RCC 7860 (cell line): ENCODE measurements at regions not wholly inside any gene's neighbourhood (a gene's known extent, or its start where the extent isn't known, plus 50 kb on each side); places are given as distances from the start of the nearest gene placed in this dataset.
A peak's percentile ranks its signal among the peaks of the same experiment; 100 is the strongest.

Source experiments
- DNase-seq: peaks from one replicate; pipeline ENCODE4 v3.0.0-alpha.2; 2015; ENCODE audit warnings: low spot score
- FAIRE-seq: peaks from 2 replicates; lab custom pipeline; 2012; peaks lifted over from hg19 to GRCh38; lab: Jason Lieb, UNC

DNA sequence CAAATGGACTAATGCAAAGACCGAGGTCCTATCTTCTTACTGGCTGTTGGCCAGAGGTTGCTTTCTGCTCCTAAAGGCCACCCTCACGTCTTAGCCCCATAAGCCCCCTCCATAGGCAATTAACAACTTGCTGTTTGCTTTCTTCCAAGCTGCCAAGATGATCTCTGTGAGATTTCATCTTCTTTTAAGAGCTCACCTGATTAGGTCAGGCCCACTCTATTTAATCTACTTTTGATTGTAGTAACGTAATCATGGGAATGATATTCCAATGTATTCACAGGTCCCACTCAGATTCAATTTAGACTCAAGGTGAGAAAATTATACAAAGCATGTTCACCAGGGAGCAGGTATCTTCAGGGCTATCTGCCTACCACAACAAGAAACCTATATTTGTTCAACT lies 84.4 kb upstream of the RAD23B start:
- no peak for FAIRE-seq
- DNase-seq: no peak

DNA sequence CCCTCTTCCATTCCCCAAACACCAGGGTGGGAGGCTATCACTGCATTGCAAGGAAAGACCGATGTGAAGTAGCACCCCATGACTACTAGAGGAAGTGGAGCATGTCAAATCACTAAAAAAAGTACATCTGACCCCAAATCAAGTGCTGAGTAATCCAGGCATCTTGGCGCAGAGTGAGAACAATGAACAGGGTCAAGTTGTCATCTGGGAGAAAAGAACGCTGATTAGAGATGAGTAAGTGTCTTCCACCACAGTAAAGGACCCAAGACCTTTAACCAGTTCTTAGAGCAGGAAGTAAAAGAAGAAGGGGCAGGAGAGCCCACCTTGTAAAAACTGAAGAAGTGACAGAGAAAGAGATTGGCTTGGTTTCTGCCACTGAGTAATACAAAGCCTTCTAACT lies 75.0 kb upstream of the RAD23B start:
- FAIRE-seq (no peak), DNase-seq (no peak)

DNA sequence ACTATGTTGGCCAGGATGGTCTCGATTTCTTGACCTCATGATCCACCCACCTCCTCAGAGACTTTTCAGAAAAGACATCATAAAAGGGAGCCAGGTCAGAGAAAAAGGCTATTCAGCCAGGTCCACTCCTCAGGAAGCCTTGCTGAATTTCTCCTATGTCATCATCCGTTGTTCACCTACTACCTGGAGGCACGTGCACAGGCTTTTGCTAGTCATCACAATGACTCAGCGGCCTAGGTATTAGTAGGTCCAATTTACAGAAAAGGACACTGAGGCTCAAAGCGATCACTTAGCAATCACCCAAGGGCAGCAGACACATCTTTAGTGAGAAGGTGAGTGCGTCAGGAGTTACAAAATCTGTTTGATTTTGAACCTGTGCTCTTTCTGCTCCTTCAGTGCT lies 72.3 kb upstream of the RAD23B start:
- FAIRE-seq: no peak
- no peak for DNase-seq

DNA sequence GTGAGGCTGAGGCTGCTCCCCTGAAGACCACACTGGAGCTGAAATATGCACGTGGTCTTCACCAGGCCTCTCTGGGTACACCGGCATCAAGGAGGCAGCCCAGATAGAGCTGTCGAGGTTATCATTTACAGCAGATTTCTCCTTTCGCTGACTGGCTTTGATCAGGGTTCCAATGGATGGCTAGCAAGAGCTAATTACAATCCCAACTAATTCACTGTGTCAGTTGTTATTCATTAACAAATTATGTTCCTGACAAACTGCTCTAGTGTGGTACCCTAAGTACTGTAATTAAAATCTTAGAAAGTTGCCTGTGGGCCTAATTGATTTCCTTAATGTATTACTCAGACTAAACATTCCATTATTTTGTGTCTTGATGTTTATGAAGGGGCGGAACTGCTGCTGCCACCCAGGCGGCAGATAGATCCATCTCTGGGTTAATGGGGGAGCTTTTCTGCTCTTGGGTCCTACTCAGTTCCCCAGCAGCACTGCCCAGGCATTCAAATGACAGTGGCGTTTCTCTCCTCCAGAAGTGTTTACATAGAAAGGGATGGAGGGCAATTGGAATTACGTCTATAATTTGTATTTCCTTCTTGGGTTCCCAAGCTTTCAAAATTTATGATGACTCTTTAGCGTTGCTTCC lies 71.7 kb upstream of the RAD23B start:
- no peak for FAIRE-seq
- DNase-seq: no peak

DNA sequence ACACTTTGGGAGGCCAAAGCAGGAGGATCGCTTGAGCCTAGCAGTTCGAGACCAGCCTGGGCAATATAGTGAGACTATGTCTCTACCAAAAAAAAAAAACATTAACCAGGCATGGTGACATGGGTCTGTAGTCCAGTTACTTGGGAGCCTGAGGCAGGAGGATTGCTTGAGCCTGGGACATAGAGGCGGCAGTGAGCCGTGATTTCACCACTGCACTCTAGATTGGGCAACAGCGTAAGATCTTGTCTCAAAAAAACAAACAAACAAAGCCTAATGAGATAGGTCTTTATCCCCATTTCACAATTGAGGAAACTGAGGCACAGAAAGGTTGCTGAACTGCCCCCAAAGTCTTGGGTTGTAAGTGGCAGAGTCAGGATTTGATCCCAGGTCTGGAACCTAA lies 70.5 kb upstream of the RAD23B start:
- DNase-seq: no peak
- FAIRE-seq: no peak

DNA sequence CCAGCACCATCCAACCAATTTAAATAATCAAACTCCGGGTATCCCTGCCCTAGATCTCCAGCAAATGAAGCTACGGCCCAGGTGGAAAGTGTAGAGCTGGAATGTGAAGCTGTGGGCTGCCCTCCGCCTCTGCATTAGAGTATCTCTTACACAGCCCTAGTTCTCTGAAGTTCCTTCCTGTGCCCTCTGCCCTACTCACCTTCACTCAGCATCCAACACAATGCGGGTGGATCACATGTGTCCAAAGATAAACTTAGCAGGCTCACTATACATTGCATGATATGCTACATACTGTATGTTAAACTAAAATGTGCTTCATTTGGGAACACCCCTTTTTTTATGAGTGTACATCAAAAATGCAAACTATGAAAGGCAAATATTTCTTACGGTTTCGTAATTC lies 70.0 kb upstream of the RAD23B start:
- DNase-seq (no peak), FAIRE-seq (no peak)

DNA sequence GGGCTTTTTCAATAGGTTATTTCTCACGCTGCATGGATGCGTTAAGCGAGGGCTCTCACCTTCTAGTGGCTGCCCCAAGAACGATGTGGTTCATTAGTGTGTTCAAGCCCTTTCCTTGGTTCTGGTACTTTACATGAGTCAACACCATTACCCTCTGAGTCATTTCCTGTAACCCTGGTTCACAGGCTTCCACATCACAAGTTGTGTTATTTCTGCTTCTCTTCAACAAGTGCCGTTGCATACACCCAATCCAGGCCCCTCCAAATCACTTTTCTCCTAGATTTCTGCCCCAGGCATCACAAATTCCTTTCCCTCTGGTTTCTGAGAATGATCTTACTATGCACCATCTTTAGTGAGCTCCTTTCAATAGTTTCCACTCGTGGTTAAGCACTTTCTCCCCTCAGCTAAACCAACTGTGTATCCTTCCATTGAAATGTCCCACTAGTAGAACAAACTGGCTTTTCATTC lies 69.5 kb upstream of the RAD23B start:
- FAIRE-seq: peak; percentile 90
- peak; percentile 86 for DNase-seq

DNA sequence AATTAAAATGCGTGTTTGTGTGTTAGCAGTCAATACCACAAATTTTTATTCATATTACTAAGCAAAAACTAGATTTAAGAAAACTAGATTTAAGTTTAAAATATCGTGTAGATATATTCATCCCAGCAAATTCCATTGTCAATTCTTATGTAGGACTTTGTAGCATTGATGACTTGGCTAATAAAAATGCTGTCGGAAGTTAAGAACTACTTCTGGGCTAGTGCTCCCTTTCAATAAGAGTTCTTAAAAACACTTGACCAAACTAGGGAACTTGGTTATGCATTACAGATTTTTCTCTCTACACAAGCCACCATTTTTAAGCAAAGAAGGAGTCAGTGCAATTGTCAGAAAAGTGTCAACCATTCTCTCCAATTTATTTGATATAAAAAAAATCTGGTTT lies 68.7 kb upstream of the RAD23B start:
- FAIRE-seq (no peak), DNase-seq (no peak)

DNA sequence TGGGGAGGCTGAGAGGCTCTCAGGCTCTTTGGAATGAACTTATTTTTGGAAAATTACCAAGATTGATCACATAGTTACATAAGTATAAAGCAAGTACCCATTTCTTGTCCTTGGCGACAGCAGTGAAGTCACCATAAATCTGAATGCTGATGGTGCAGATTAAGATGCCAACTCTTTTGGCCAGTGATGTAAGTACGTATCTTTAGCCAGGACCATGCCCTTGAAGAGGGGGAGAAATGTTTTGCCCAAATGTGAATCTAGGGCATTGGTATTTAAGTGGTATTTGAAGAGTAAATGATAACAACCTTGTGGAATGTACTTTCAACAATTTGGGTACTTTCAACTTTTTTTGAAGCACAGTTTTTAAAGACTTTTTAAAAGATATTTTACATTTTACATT lies 68.2 kb upstream of the RAD23B start:
- no peak for FAIRE-seq
- no peak for DNase-seq

DNA sequence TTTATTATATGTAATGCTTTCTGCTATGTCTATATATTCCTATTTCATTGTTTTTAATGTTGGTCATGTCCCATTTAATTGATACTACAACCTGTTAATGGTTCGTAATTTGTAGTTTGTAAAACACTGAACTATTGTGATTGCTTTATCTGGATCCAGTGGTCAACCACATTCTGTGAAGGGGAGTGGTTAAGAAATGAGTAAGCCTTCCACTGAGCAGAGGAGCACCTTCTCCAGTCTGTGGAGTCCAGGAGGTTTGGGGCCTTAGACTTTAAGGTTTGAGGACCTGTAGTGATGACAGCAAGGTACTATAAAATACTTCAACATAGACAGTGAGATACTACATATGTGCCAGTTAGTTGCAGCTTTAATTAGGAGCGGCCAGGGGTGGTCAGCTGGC lies 67.7 kb upstream of the RAD23B start:
- DNase-seq: peak; percentile 39
- peak; percentile 80 for FAIRE-seq

DNA sequence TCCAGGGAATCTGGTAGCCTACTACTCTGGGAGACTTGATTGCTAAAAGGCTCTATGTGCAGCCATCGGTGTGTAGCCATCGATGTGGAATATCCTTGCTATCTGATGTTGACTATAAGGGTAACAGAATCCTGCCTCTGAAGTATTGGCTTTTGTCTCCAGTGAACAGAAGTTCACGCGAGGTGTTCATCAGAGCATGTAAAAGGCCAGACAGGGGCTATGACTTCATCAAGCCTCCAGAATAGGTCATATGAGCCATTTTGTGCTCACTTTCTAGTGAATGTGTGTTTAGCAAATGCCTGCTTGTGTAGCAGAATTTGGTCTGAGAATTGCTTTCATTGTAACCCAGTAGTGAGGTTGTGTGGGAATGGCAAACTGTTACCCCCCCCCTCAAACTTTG lies 66.8 kb upstream of the RAD23B start:
- DNase-seq (no peak), FAIRE-seq (no peak)

DNA sequence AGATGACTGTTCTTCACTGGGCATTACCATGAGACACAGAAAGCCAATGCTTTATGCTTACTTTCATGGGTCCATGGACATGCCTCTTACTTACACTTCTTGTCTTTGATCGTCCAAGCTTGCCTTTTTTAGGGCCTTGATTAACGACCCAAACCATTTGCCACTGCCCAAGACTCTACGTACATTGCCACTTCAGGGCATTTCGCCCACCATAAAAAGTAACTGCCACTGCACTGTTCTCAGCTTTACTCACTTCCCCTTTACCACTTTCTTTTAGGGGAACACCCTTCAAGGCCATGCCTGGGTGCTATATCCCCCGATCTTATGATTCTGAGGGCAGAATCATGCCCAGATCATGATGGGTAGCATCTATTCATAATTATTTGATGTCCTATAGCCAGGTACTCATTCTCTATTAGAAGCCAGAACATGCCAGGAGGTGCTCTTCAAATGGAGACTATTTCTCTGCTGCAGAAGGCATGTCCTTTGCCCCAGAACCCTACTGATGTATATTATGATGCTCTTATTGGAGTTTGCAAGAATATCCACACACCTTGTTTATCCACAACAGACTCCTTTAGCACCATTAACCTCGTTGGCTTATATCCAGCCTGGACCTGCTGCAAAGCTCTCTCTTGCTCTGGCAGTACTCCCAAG lies 64.1 kb upstream of the RAD23B start:
- DNase-seq: no peak
- no peak for FAIRE-seq

DNA sequence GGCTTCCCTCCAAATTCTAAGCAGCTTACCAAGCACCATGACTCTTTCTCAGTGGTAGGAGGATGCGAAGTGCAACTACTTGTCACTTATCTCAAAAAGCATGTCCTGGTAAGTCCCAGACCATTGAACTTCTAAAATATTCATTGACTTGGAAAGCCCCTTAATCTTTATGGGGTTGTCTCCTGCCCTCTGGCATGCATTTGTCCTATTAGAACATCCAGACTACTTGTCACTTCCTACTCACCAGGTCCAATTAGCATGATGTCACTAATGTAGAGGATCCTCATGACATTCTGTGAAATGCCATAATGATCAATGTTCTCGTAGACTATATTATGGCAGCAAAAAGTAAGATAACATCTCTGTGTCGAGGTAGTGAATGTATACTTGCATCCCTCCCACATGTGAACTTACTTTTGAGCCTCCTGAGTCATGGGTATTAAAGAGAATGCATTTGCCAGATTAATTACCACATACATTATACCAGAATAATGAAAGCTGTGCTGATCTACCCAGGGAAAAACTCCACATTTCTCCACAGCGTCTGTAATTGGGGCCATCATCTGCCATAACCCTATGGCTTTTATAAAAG lies 63.5 kb upstream of the RAD23B start:
- DNase-seq (no peak), FAIRE-seq (no peak)

DNA sequence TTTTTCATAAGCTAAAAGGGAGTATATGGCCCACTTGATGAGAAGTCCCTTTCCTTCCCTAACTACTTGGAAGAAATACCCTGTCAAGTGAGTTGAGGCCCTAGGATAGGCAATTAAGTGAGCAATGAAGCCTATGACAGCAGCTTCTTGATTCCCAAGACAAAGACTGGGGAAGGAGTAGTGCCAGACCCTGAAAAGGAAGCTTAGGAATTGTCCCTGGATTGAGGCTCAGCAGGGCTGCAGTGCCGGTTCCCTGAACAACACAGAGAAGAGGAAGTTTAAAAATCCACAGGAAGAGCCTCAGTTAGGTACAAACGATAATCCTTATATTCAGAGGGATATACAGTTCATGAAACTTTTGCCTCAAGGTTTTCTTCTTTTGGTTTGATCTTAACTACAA lies 61.8 kb upstream of the RAD23B start:
- no peak for DNase-seq
- no peak for FAIRE-seq

DNA sequence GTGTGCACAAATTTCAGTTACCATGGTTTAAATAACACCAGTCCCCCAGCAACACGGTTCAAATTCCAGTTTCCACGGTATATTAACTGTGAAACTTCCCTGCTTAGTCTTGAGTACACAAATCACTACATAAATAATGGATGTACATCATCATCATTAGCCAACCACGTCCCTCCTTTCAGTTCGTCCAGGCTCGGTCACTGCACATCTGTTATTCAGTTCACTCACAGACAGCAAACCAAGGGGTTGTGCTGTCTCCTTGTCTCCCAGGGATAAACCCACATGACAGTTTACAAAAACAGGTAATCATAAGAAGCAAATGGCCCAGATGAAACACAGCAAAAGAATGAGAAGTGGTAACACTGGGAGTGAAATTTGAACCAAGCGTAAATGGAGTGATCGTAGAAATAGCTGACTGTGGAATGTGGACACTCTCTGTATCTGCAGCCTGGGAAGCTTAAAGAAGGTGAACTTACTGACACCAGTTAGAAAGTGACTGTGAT lies 61.0 kb upstream of the RAD23B start:
- no peak for FAIRE-seq
- DNase-seq: no peak

DNA sequence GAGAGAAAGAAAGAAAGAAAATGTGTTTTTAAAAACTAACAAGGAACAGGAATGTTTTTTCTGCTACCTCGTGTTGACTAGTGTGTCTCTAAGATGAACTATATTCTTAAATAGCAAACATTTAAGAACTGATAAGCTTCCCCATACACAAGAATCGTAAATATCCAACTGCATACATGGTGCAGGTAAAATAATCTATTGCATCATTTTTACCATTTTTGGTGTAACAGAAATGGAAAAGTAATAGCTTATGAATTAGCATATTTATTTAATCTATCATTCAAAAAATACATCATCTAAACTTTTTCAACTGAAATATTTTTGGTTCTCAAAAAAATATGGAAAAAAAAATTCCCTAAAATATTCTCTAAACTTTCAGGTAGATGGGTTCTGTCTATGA lies 59.7 kb upstream of the RAD23B start:
- FAIRE-seq (no peak), DNase-seq (no peak)

DNA sequence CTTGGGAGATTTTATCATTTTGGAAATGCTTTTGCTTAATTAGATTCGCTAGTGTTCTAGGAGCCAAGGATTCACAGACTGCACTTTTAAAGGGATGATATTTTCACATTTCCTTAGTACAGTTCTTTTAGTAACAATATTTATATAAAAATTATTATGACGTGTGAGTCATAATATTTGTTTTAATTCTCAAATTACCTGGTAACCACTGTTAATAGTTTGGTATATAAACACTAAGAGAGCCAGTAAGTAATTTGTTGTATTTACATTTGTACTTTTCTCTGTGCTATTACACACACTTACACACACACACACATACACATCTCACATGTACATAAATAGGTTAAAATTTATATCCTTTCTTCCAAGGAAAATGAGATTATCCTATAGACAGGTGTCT lies 58.8 kb upstream of the RAD23B start:
- DNase-seq: no peak
- no peak for FAIRE-seq

DNA sequence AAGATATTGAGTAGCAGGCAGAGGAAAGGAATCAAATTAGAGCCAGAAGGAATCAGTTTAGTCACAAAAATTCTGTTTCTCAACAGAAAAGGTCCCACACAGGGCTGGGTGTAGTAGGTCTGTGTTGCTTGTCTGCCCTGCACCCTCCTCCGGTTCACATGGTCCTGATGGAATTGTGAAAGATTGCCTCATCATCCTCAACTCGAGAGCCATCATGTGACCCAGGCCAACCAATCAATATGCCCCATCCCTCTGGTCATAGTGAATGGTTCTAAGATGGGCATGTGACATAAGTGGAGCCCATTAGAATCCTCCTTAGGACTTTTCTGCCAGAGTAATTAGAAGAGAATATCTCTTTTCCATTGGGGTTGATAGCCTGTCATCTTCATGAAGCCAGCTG lies 56.7 kb upstream of the RAD23B start:
- DNase-seq (no peak), FAIRE-seq (no peak)

DNA sequence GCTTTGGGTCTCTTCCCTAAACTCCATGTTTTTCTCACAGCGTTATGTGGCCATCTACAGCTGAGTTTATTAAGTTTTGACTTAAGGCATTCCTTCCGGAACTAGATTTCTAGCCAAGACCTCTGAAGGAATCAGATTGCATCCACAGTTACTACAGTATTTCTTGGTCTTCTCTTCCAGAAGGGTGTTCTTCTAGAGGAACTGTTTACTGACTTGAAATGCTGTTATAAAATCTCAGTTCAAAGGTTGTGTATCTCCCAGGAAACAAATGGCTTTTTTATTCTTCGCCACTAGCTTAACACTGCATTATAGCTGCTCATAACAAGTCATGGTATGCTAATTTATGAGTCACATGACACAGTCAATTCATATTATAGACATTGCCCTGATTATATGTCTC lies 55.3 kb upstream of the RAD23B start:
- FAIRE-seq (no peak), DNase-seq (no peak)

DNA sequence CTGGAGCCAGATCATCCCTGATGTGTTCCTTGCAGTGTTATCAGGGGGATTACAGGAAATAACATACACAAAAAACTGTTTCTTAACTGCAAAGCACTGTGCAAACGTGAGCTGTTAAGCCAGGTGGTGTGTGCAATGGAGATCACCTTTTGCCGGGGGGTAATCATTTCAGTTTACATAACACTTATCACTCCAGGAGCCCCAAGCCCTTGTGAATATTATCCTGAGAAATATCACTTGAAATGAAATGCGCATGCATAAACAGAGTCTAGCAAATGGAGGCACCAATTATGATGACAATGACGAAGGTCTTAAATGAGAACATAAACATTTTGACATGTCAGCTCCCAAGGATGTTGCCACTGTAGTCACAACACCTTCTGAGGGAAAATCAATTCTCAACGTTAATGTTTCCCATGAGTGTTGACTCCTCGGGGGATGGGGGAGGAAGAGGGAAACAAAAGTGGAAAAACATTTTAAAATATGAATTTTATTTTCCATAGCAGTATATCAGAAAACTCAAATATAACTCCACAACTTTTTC lies 54.5 kb upstream of the RAD23B start:
- FAIRE-seq: no peak
- DNase-seq: no peak

DNA sequence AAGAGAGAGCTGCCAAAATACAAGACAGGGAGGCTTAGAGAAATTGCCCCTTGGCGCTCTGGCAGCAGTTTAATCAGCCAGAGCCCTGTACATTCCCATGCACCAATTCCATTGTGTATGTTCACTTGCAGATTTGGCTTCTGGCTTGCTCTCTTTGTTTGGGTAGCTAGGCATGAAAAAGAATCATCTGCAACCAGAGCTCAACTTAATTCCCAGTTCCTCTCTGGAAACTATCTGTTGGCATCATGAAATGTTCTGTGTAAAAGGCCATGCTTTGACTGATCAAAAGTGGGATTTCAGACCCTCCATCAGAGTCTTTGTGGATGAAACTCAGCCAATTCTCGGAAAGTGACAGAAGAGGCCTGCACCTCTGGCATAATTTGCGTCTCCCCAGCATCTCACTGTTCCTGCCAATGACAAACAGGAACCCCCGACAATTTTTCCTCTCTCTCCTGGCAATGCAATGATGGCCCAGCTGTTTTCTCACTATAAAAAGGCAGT lies 53.8 kb upstream of the RAD23B start:
- DNase-seq (no peak), FAIRE-seq (no peak)
